ENCODE measurements at regions not wholly inside any gene's neighbourhood (a gene's known extent, or its start where the extent isn't known, plus 50 kb on each side); places are given as distances from the start of the nearest gene placed in this dataset.

DNA sequence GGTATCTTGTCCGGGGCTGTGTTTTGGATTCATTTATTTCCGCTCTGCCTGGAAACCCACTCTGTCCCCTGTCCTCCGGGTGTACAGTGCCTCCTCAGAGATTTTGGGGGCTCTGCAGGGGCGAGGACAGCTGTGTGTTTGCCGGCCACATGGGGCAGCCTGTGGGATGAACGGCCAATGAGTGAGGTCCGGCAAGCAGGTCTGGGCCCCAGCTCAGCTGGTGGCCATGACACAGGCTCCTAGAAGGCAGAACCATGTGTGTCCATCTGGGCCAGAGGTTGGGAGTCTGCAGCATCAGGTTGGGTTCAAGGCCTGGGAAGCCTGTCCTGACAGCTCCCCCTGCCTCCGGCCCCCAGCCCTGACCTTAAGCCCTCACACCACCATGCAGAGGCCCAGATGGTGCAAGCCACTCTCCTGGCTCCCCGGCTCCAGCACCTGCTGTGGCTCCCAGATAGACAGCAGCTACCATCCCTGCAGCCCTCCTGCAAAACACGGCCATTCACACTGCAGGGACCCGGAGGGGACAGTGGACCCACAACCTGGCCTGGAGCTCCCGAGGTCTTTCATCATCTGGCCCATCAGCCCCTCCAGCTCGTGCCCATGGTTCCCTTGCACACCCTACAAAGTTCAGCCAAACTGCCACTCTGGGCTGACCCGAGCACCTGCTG lies 220.1 kb upstream of the C14orf180 start:
- no peak for DNase-seq

GRCh38 chr14:104359969-104360442 lies 219.6 kb upstream of the C14orf180 start:
- DNase-seq, result no peak

DNA sequence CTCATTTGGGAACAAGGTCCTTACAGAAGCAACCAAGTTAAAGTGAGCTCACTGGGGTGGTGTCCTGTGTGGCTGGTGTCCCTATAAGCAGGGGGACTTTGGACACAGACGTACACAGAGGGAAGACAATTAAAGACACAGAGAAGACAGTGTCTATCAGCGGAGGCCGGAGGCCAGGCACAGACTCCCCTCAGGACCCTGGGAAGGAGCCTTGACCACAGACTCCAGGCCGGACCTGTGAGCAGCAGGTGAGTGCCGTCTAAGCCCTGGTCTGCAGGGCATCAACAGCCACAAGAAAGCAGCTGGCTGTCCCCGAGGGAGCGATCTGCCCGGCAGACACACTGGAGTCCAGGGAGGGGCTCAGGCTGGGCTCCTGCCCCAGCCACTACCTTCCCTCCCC lies 219.1 kb upstream of the C14orf180 start:
- DNase-seq, result no peak

GRCh38 chr14:104361101-104361591 lies 218.4 kb upstream of the C14orf180 start:
- no peak for DNase-seq

DNA sequence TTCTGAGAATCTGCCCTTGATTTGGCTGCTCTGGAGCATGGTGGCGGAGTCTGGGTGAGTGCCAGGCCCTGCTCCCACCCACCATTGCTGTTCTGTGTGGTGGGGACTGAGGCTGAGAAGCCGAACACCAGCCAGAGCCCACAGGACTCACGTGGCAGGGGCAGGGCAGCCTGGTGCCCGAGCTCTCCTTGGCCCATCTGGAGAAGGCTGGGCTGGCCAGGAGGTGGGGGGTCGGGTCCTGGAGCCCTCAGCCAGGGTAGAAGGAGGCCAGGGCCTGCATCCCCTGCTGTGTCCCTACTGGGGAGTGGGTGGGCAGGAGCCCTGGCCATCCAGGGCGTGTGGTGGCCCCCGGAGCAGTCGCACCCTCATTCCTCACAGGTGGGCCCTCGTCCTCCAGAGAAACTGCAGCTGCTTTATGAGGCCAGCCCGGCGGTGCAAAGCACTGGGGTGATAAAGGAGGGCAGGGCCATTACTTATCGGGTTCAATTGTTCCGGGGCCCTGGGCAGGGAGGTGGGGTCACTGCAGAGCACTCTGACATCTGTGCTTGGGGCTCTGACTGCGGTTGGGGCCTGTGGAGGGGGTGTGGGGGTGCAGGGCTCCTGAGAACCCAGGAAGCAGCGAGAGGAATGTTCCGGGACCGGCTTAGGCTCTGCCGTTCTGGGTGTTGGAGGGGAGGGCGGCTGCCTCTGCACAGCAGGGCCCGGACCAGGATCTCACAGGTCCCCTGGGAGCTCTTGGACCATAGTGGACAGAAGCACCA lies 217.5 kb upstream of the C14orf180 start:
- no peak for DNase-seq

DNA sequence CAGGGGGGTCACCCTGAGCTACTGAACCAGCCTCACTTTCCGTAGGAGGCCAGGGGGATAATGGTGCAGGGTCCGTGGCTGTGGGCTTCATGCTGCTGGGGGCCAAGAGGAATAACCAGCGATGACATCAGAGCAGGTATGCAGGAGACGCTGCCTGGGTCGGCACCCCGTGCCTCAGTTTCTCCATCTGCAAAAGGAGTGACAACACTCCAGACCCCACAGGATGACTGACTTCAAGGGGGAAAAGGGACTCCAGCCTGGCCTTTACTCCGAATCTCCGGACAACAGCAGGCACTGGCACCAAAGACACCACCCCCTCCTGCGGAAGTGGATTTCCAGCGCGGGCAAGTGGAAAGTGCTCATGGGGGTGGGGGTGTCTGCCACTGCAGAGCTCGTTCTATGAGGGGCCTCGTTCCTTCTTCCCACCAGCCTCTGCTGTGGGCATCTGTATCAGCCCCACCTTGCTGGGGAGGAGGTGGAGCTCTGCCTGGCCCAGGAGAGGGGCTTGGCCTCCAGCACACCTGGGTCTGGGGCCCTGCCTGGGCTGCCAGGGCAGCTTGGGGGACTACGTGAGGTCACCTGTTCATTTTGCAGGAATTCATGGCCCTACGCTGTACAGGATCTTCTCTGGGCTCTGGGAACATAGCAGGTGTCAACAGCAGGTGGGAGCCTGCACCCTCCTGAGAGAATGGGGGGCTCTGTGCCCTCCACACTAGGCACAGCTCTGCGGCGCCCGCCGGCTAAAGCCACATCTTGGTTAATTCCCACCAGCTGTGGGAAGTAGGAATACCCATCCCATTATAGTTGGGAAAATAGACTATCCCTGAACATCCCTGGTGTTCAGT lies 216.6 kb upstream of the C14orf180 start:
- DNase-seq, result no peak

DNA sequence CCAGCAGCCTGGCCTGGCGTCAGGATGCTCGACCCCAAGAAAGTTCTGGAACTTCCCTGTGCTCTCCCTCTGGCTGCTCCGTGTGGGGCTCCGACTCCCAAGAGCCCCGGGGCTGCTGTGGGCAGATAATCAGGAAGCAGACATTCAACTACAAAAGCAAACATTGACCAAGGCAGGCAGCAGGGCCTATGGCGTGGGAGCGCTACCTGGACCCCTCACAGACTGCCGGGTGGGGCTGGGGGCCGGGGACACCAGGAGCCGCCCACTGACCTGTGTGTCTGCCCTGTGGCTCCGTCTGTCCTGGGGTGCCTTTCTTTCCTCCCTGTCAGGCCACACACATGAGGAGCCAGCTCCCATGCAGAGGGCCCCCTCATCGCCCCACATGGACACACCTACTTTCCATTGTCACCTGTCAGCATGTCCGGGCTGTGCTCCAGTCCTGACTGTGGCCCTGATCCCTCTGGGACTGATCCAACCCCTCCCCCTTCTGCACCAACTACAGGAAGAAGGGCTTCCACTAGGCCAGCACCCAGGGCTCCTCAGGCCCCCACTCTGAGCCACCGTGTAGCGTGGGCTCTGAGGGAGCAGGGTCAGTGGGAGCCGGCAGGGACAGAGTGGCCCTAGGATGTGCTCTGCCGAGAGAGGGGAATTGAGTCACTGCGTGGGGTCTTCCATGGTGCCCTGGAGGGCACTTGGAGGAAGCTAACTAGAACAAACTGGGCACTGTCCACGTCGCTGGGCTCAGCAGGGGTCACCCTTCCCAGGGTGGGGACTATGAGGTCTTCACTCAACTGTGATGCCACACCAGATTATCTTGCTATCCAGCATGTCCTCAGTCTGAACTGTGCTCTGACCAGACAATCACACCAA lies 215.4 kb upstream of the C14orf180 start:
- no peak for DNase-seq

DNA sequence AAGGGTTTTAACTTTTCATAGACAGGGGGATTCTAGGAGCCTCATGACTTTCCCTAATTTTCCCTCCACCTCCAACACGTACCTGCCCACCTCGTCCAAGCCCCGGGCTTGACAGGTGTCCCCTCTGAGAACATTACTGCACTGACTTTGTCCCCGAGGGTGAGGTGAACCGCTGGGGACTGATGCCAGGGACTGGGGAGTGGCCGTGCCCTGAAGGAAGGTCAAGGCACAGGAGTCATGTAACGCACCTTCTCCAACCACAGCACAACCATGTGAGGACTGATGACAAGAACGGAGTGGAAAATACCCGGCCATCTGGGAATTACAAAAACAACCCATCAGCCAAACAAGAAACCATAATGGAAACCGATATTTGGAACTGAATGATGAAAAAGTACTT lies 214.7 kb upstream of the C14orf180 start:
- DNase-seq, result no peak

DNA sequence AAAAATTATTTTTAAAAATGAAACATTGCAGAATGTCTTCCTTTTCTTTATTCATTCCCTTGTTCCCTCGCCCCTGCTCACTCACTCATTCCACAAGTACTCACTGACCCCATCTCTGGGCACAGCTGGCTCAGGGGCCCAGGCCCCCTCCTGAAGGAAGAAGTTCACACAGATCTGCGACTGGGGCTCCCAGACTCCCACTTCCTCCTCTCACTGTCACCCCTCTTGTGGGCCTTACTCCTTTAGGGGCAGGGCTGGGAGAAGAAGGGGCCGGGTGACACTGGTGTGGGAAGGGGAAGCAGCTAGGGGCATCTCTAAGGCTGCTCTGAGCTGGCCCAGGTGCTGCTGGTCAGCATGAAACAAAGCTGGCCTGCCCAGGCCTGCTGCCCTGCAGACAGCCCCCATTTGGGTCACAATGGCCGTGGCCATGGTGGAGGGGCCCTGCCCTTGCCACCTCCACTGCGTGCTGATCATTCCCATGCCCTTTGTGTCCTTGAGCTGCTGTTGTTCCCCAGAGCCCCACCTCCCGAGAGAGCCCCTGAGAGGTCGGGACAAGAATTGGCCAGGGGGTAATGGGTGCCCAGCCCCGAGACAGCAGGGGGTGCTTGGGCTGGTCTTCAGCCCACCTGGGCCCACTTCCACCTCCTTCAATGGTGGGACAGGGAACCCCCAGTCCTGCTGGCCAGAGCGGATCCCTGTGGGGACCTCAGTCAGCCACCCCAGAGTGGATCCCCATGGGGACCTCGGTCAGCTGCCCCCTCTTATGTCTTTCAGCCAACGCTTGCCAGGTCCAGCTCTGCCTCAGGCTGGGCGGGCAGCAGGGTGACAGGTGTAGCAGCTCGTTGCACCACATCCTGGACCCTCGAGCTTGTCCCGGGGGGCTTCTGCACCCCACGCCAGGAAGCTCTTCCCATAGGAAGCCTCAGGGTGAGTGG lies 212.4 kb upstream of the C14orf180 start:
- DNase-seq, result no peak

DNA sequence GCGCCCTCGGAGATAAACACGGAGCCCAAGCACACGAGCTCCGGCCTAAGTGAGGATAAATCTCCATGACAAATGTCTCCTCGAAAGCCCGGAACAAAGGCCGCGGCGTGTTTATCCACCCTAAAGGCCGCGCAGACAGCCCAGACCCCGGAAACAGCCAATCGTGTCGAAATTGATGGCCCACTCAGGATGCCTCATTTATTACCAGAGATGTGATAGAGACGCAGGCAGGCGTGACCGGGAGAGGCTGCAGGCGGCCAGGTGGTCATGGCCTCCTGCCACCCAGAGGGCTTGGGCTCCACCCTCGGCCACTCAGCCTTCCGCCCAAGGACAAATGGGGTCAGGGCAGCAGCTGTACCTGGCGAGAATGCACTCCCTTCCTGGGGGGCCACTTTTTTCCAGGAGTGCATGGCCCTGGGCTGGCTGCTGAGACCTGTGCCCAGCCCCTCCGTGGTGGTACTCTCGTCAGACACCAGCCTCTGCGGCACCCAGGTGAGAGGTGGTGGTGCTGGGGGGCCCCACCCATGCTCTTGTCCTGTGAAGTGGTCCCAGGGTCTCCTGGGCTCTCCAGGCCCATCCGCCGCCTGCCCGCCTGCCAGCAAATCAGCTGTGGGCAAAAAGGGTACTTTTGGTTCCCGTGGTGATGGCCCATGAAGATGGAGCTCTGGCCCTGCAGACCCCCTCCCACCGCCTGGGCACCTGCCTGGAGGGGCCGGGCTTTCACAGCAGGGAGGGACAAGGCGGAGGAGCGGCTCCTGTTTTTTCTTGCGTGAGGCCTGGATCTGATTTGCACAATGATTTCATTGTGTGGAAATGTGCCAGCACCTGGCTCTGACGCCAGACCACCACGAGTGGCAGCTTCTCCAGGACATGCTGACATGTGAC lies 211.5 kb upstream of the C14orf180 start:
- DNase-seq, result no peak

GRCh38 chr14:104368751-104369100 lies 210.8 kb upstream of the C14orf180 start:
- no peak for DNase-seq

DNA sequence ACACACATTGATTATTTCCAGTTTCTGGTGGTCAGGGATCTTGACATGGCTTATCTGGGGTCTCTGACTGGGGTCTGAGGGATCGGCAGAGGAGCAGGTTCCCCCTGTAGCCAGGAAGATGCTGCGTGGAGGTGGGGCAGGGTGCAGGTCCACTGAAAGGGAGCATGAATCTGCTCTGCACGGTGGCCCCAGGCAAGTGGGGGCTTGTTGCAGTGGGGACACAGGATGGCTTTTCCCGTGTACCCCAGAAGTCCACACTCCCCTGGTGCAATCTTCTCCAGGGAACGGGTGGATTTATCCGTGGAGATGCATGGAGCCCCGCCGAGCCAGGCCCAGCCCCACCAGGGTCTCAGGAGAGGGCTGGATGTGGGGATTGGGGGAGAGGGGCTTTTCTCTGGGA lies 210.4 kb upstream of the C14orf180 start:
- DNase-seq, result no peak

- no peak for DNase-seq
Observed at GRCh38 chr14:104370256-104370870, 209.2 kb upstream of the C14orf180 start.

- no peak for DNase-seq
Observed at GRCh38 chr14:104371031-104371430, 208.5 kb upstream of the C14orf180 start.

DNA sequence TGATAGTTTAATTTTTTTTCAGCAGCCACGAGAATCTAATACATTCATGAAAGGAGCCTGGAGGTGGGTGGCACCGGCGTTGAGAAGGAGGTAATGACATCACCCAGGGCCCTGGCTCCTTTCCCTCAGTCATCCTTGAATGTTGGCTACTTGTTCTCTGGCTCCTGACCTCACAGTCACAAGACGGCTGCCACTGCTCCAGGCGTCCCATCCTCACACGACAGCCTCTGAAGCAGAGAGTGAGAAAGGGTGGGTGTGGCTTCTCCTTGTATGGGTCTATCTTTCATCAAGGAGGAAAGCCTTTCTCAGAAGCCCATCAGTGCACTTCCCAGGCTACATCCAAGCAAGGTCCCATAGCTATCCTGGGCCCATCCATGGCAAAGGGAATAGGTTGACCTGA lies 207.6 kb upstream of the C14orf180 start:
- no peak for DNase-seq

DNA sequence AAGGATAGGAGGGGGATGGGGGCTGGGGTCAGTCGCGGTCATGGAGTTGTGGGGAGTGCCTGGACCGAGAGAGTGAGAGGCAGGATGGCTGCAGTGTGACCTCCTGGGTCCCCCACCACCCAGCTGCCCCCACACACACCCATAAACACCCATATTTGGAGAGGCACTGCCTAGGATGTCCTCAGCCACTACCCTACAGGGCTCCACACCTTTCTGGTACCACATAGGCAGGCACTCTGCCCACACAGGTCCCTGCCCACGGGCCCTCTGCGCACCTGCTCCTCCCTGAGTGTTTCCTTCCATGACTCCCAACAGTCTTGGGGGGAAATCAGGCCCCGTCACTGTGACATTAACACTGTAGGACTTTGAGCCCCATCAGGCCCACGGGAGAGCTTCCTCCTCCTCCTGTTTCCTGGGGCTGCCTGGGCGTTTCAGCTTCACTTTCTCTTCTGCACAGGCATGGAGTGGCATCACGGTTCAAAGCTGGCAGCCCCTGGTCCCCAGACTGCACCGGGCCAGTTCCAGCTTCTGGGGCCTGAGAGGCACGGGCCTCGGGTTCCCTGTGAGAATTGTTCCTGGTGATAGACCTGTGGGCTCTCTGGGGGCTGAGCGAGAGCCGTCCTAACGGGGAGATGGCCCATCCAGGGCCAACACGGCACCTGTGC lies 207.0 kb upstream of the C14orf180 start:
- no peak for DNase-seq

- DNase-seq, result no peak
Observed at GRCh38 chr14:104373055-104373854, 206.3 kb upstream of the C14orf180 start.
